Prostate gland (tissue), 2 donors: ENCODE measurements at regions not wholly inside any gene's neighbourhood (a gene's known extent, or its start where the extent isn't known, plus 50 kb on each side); places are given as distances from the start of the nearest gene placed in this dataset.

Experiments
- CTCF ChIP-seq, 4 experiments: fragments of 200-600 bp in 2 of 4; fragments of 450-650 bp in 2 of 4; sonication (generic) in 2 of 4; IDR thresholded peaks; 1 replicate in 3 of 4; 2 replicates in 1 of 4; pipeline ENCODE4 v1.5.1; 2016 to 2019; ENCODE audit warnings: antibody characterized with exemption in 4 of 4, mild to moderate bottlenecking in 2 of 4, moderate library complexity in 2 of 4
- POLR2A ChIP-seq: fragments of 450-650 bp; IDR thresholded peaks from one replicate; pipeline ENCODE4 v1.6.1; 2016; ENCODE audit warnings: antibody characterized with exemption, mild to moderate bottlenecking

GRCh38 chr1:115183721-115184259 lies 94.5 kb upstream of the TSPAN2 start:
- TF ChIP-seq POLR2A = no peak
- no peak for TF ChIP-seq CTCF (IDR thresholded peaks at IDR 0.05)
